HepG2 (cell line): ENCODE measurements at regions not wholly inside any gene's neighbourhood (a gene's known extent, or its start where the extent isn't known, plus 50 kb on each side); places are given as distances from the start of the nearest gene placed in this dataset.

Experiments used
- ATAC-seq: fragments of 200-7000 bp; cut with Tn5 transposase; 3 replicates; pipeline ENCODE4 v1.9.1; 2020; ENCODE audit warnings: mild to moderate bottlenecking, moderate library complexity
- BruUV-seq: library from RNA; stranded (reverse); fragments of 400-500 nt; replicated peaks from 2 replicates; lab custom pipeline; 2021; lab: Mats Ljungman, UMichigan
- CTCF ChIA-PET: fragments of 300-600 bp; formaldehyde crosslinking; extraction: SDS; loops from one replicate; lab custom pipeline; 2021; ENCODE audit warnings: low total read pairs, inconsistent platforms, low intra/inter-chr PET ratio; lab: Yijun Ruan, JAX
- POLR2A ChIA-PET: fragments of 350-600 bp; sonication (Branson Sonifier 250); formaldehyde crosslinking; loops from one replicate; lab custom pipeline; 2020; ENCODE audit warnings: antibody characterized with exemption, inconsistent platforms; lab: Yijun Ruan, JAX
- DNase-seq: peaks from one replicate; pipeline ENCODE4 v3.0.0-alpha.2; 2015; ENCODE audit warnings: low spot score
- FAIRE-seq: peaks from 3 replicates; lab custom pipeline; 2011; peaks lifted over from hg19 to GRCh38; lab: Jason Lieb, UNC
- H2AFZ ChIP-seq: one replicate; pipeline ENCODE4 v1.6.1; 2011; ENCODE audit warnings: low read length, inconsistent platforms
- H3K27ac ChIP-seq: fragments of 300-600 bp; 3 replicates; pipeline ENCODE4 v1.8.0; 2011; ENCODE audit warnings: mixed run types, mild to moderate bottlenecking, mixed read lengths, low read length, inconsistent platforms; ENCODE audit not compliant: insufficient read depth; ENCODE audit errors: extremely low read length
- H3K27me3 ChIP-seq, 2 experiments: fragments of 200-600 bp in 1 of 2; 2 replicates in 1 of 2; 3 replicates in 1 of 2; pipeline versions ENCODE4 v1.6.0 to v1.8.0; 2011; ENCODE audit warnings: low read length in 2 of 2, mild to moderate bottlenecking in 2 of 2, moderate library complexity in 2 of 2, inconsistent platforms in 1 of 2; ENCODE audit not compliant: insufficient read depth in 2 of 2, control insufficient read depth in 1 of 2
- H3K36me3 ChIP-seq, 2 experiments: fragments of 200-600 bp in 1 of 2; replicated peaks in 1 of 2; 2 replicates in 1 of 2; 3 replicates in 1 of 2; pipeline versions ENCODE4 v1.5.1 to v1.8.0; 2011; ENCODE audit warnings: low read length in 2 of 2, inconsistent platforms in 1 of 2; ENCODE audit not compliant: insufficient read depth in 2 of 2, control insufficient read depth in 1 of 2
- H3K4me1 ChIP-seq: 2 replicates; pipeline ENCODE4 v1.5.1; 2012; ENCODE audit warnings: low read length, inconsistent platforms; ENCODE audit not compliant: insufficient read depth
- H3K4me2 ChIP-seq: 2 replicates; pipeline ENCODE4 v1.6.0; 2011; ENCODE audit warnings: low read depth, low read length, inconsistent platforms
- H3K4me3 ChIP-seq, 3 experiments: fragments of 200-600 bp in 1 of 3; sonication (generic), shearing (Covaris generic) in 1 of 3; replicated peaks in 1 of 3; 2 replicates each; pipeline ENCODE4 v1.5.1; 2011 to 2016; ENCODE audit warnings: low read length in 3 of 3, inconsistent platforms in 2 of 3, low read depth in 2 of 3, mild to moderate bottlenecking in 2 of 3, control low read depth in 1 of 3, mixed read lengths in 1 of 3; ENCODE audit not compliant: insufficient read depth in 1 of 3
- H3K79me2 ChIP-seq: one replicate; pipeline ENCODE4 v1.6.1; 2011; ENCODE audit warnings: low read length, inconsistent platforms; ENCODE audit not compliant: insufficient read depth
- H3K9ac ChIP-seq: 2 replicates; pipeline ENCODE4 v1.6.0; 2011; ENCODE audit warnings: mild to moderate bottlenecking, low read depth, low read length, inconsistent platforms; ENCODE audit not compliant: insufficient read depth
- H3K9me3 ChIP-seq: 2 replicates; pipeline ENCODE4 v1.5.1; 2012; ENCODE audit warnings: mild to moderate bottlenecking, low read length
- H4K20me1 ChIP-seq: 2 replicates; pipeline ENCODE4 v1.6.0; 2011; ENCODE audit warnings: inconsistent platforms, mild to moderate bottlenecking, low read length, moderate library complexity; ENCODE audit not compliant: insufficient read depth
- CBX1 ChIP-seq: IDR thresholded peaks from one replicate; pipeline ENCODE4 v1.6.1; 2016; ENCODE audit warnings: antibody characterized with exemption, low read depth
- ELK4 ChIP-seq: sonication (generic); formaldehyde crosslinking; IDR thresholded peaks from 2 replicates; pipeline ENCODE4 v1.9.0; 2021; ENCODE audit warnings: missing genetic modification reagents, borderline replicate concordance
- KDM2A ChIP-seq: sonication (generic); formaldehyde crosslinking; IDR thresholded peaks from 2 replicates; pipeline ENCODE4 v1.4.0; 2020; ENCODE audit warnings: low read depth, missing genetic modification reagents, borderline replicate concordance
- KDM3A ChIP-seq: IDR thresholded peaks from 2 replicates; pipeline ENCODE4 v1.6.1; 2018; ENCODE audit warnings: low read depth, missing compliant biosample characterization
- NFE2L2 ChIP-seq: fragments of 150-350 bp; IDR thresholded peaks from 2 replicates; pipeline ENCODE4 v1.6.1; 2014; ENCODE audit warnings: low read length
- PCBP1 ChIP-seq: fragments of 200-400 bp; formaldehyde crosslinking; IDR thresholded peaks from 2 replicates; pipeline ENCODE4 v1.6.1; 2017; ENCODE audit warnings: mild to moderate bottlenecking, low read depth, low read length, borderline replicate concordance
- TRAFD1 ChIP-seq: sonication (generic); formaldehyde crosslinking; IDR thresholded peaks from 2 replicates; pipeline ENCODE4 v1.5.1; 2020; ENCODE audit warnings: missing genetic modification reagents, mild to moderate bottlenecking, borderline replicate concordance
- ZKSCAN8 ChIP-seq: IDR thresholded peaks from 2 replicates; pipeline ENCODE4 v1.6.1; 2016; ENCODE audit warnings: borderline replicate concordance, missing genetic modification reagents, missing compliant biosample characterization
- WGBS: methylation state at CpG from one replicate; pipeline ENCODE4 v1.1.6; 2017; ENCODE audit warnings: low lambda C conversion rate; 5-methylcytosine and 5-hydroxymethylcytosine counted together
- in situ Hi-C: cut with HindIII; loops from 2 replicates; pipeline ENCODE4 v1.10.0; 2017; ENCODE audit warnings: low pct_unique_long_range_greater_than_20kb; ENCODE audit not compliant: extremely low pct_ligation_motif_present
- intact Hi-C: fragments of 100-400 bp; cut with micrococcal nuclease; formaldehyde crosslinking; loops from one replicate; pipeline ENCODE4 v1.10.0; 2022; ENCODE audit not compliant: unreplicated experiment

- ATAC-seq = no peak; the same call in 2 of the 3 replicates
- no peak overlapping the region for H2AFZ ChIP-seq
Measured at GRCh38 chr5:53739111-53739510, 178.7 kb downstream of the NDUFS4 start.

More at GRCh38 chr5:53739111-53739510, 178.7 kb downstream of the NDUFS4 start:
- no TSS peak for BruUV-seq
- H3K4me1 ChIP-seq = no peaks in the 10 kb centered on the region
- intact Hi-C loops = no loop called here
- no peaks in the 10 kb centered on the region for H3K36me3 ChIP-seq
- H3K9me3 ChIP-seq = no peaks in the 10 kb centered on the region
- FAIRE-seq (no peak), DNase-seq (no peak)
- H3K4me2 ChIP-seq = no peak overlapping the region
- no peak overlapping the region for H3K27ac ChIP-seq
- WGBS = 86% methylated on average over 2 of the region's 4 CpGs
- TF ChIP-seq ELK4 (CRISPR knock-in tag) = no peak
- TF ChIP-seq ZKSCAN8 = no peak
- no peak for TF ChIP-seq KDM3A (CRISPR knock-in tag)
- TF ChIP-seq TRAFD1 = no peak
- TF ChIP-seq PCBP1 = no peak
- peak; percentile 31; the same call in 1 of the 2 replicates for TF ChIP-seq NFE2L2
- no peak for TF ChIP-seq CBX1
- no peak for TF ChIP-seq KDM2A (CRISPR knock-in tag)
- H3K4me3 ChIP-seq = no peak overlapping the region
- POLR2A ChIA-PET = no interaction called here
- in situ Hi-C loops = no loop called here
- H4K20me1 ChIP-seq = no peaks in the 10 kb centered on the region
- CTCF ChIA-PET = no interaction called here
- no peak overlapping the region for H3K9ac ChIP-seq
- no peaks in the 10 kb centered on the region for H3K79me2 ChIP-seq
- no peaks in the 10 kb centered on the region for H3K27me3 ChIP-seq
